ENCODE measurements at regions not wholly inside any gene's neighbourhood (a gene's known extent, or its start where the extent isn't known, plus 50 kb on each side); places are given as distances from the start of the nearest gene placed in this dataset.
"Not testable (repeated sequence)": the region's sequence is repeated elsewhere in the genome, so short reads cannot be mapped to it uniquely, and the experiment has no call there.

DNA sequence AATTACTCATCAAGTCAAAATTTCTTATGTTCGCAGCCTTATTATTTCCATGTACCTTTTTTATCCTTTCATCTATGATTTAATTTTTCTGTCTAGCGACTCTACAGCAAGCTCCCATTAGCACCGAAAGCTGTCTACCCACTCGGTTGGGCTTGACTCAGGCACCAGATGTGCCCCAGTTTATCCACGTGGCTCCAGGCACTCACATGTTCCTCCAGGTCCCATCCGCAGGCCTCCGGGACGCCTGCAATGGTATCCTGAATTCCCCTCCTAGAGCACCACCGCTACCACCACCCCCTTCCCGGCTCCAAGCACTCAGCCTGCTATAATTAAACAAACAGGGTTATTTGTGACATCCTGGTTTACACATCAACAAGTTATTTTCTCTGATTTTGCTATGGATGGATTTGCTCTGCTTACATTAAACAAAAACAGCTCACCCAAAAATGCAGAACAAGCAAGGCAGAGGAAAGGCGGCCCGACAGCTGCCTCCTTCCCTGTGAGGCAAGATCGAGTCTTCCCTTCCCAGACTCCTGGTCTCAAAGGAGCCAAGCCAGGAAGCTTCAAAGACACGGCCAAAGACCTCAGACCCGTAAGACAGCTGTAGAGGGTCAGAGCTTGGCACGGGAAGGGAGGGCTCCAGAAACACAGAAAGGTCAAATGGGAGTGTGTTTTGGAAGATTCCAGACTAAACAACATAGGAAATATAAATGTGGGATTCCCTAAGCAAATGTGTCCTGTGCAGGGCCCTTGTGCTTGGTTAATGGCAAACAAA lies 253.8 kb downstream of the TTC8 start:
- no peak for DNase-seq

DNA sequence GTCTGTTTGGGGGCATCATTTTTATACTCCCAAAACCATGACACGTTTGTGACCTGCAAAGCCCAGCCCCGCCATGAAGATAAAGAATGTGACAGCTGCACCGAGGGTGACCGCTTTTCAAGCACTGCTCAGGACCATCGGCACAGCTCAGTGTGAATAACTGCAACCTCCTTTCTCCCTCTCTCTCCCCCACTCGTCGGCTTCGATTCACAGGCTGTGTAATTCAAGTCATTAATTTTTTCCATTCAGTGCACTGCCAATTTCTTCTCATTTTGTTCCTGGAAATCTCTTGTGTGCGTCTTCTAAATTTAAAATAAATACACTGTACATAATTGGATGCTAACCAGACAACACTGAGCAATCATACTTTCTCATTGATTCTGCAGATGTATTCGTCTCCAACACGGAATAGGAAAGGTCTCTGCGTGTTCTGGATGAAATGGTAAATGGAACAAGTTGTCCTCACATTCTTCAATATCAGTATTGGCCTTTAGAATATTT lies 260.8 kb downstream of the TTC8 start:
- DNase-seq = no peak

DNA sequence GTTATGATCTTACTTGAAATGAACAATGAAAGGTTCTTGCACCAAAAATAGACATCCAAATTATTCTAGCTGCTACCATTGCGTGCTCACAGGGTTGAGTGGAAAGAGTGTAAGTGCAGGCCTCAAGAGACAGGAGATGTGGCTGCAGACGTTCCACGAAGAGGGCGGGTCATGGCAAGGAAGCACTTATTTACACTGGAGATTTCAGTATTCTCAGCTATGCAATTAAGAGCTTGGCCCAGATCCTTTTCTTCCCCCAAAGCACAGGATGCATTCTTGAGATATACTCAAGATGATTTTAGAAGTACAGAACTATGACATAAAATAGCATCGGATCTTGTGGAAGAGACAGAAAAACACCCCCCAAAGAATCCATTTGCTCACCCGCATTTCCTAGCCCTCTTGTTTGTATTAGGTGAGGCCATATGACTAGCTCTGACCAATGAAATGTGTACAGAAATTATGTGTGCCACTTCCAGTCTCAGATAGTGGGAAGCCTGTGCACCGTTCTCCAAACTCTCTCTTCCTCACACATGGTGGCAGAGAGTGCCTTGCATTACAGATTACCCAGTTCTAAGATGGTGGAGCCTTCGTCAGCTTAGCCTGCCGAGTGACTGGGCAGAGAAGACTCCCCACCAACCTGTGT lies 261.4 kb downstream of the TTC8 start:
- DNase-seq = no peak

DNA sequence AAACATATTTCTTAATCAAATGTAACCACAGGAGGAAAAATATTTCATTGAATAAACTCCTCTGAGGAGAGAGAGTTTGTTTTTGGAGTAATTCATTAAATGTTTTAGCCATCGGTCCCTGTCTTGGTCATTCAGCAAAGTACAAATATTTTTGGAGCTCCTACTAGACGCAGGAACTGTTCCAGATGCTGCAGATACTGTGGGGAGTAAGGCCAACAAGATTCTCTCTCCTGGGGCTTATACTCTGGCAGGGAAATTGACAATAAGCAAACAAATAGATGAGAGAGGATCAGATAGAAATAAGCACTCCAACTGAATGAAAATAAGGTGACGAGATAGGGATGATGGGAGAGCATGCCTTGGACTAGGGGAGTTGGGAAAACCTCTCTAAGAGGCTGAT lies 264.1 kb downstream of the TTC8 start:
- no peak for DNase-seq

DNA sequence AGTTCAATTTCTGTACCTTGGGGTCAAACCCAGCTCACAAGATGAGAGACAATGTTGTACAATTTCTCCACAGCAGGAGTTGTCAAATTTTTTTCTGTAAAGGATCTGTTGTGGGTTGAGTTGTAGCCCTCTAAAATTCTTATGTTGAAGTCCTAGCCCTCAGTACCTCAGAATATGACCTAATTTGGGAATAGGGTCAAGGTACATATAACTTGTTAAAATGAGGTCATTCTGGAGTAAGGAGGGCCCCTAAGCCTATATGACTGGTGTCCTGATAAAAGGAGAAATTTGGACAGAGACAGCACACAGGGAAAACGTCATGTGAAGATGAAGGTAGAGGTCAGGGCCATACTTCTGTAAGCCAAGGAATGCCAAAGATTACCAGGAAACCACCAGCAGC lies 264.9 kb downstream of the TTC8 start:
- DNase-seq = no peak

DNA sequence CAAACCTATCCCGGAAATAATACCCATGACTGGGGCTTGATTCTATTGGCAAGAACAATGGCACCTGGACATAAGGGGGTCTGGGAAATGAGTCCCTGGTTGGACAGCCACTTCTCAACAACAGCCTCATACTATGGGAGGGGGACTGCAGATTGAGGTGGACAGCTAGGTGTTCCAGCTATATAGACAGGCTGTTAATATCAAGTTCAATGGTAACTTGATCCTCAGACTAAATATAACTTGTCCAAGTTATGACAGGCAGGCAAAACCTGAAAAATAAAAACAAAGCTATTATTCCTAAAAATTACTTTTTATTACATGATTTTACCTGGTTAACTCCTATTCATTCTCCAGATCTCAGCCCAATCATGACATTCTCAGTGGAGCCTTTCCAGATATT lies 267.3 kb downstream of the TTC8 start:
- no peak for DNase-seq

DNA sequence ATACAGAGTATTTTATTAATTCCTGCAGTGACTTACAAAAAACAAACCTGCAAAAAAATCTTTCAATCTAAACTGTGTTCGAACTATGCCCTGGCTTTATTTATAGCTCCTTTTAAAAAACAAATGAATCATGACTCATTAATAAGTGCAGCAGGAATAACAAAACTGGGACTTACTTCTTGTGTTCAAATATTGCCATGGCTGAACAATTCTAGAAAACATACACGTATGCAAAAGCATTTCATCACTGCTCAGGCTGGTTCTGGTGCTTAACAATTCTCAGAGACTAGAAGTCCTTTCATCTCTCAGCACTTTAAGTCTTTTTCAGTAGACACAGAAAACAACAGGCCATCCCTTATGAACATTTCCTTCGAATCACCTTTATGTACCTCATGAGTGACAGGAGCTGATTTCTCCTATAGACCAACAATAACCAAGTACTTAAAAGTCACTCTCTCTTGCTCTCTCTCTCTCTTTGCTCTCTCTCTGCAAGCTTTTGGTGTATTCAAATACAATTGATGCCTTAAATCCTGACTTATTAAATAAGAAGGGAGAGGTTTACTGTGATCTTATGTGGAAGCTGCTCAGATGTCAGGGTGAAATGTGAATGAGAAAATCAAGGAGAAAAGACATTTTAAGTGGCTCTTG lies 268.8 kb downstream of the TTC8 start:
- no peak for DNase-seq

DNA sequence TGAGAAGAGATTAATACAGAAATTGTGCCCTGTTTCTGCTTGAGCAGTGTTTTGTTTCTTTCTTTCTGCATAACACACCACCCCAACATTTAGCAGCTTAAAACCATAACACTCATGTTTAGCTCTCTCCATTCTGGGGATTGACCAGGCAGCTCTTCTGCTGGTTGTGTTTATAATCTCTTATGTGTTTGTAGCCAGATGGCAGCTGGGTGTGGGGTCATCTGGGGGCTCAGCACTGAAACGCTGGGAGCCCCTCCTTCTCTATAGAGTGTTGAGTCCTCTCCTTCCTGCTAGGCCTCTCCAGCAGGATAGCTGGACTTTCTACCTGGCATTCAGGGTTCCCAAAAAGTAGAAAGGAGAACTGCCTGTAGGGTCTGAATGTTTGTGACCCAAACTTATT lies 270.6 kb downstream of the TTC8 start:
- no peak for DNase-seq

DNA sequence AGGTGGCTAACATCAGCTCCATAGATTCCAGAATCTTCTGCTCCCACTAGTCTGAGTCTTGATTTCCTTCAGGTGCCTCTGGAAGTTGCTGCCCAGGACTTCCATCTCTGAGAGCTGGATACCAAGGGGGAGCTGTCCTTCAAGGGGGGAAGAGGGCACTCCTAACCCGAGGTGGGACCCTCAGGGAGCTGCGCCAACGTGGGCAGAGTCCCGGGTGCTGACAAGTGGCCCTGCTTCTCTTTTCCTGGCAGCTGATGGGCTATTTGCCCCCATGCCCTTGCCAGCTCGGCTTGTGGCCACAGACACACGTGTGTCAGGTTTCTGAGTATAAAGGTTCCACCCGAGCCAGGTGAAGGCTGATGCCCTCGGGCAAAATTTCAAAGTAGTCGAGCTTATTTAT lies 272.5 kb downstream of the TTC8 start:
- no peak for DNase-seq

DNA sequence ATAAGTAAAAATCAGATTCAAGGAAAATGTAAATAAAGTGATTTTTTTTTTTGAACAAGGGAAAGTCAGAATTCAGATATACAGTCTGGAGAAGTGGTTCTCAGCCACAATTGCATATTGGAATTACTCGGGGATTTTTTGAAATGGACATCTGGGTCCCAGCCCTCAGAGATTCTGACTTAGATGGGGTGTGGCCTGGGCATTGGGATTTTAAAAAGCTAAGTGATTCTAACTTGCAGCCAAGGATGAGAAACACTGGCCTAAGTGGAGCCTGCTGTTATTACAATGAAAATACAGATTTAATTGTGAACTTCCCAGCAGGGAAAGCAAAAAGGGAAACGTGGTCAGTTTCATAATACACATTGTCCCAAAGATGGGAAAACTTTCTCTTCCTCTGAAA lies 273.8 kb downstream of the TTC8 start:
- DNase-seq = no peak

DNA sequence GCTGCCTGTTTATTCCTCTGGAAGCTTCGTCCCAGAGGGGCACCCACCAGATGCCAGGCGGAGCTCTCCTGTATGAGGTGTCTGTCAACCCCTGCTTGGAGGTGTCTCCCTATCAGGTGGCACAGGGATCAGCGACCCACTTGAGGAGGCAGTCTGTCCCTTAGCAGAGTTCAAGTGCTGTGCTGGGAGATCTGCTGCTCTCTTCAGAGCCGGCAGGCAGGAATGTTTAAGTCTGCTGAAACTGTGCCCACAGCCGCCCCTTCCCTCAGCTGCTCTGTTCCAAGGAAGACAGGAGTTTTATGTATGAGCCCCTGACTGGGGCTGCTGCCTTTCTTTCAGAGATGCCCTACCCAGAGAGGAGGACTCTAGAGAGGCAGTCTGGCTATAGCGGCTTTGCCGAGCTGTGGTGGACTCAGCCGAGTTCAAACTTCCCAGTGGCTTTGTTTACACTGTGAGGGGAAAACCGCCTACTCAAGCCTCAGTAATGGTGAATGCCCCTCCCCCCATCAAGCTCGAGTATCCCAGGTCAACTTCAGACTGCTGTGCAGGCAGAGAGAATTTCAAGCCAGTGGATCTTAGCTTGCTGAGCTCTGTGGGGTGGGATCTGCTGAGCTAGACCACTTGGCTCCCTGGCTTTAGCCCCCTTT lies 279.8 kb downstream of the TTC8 start:
- DNase-seq = not testable (repeated sequence)

DNA sequence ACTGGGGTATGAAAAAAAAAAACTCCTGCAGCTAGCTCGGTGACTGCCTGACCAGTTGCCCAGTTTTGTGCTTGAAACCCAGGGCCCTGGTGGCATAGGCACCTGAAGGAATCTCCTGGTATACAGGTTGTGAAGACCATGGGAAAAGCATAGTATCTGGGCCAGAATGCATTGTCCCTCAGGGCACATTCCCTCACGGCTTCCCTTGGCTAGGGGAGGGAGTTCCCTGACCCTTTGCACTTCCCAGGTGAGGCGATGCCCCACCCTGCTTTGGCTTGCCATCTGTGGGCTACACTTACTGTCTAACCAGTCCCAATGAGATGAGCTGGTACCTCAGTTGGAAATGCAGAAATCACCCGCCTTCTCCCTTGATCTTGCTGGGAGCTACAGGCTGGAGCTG lies 280.4 kb downstream of the TTC8 start:
- DNase-seq = not testable (repeated sequence)

Data from activated T-cell treated with anti-CD3 and anti-CD28 coated beads, Interleukin-2, amount 50 U/mL, for 1 hour (primary cell).